Esophagus muscularis mucosa (tissue), 3 donors: ENCODE measurements at regions not wholly inside any gene's neighbourhood (a gene's known extent, or its start where the extent isn't known, plus 50 kb on each side); places are given as distances from the start of the nearest gene placed in this dataset.

Experiments
- POLR2AphosphoS5 ChIP-seq, 2 donors: sonication (generic); formaldehyde crosslinking; IDR thresholded peaks; one replicate each; pipeline ENCODE4 v1.6.1; 2017; ENCODE audit warnings: antibody characterized with exemption in 2 of 2
- TF ChIP-seq, protein P1 (sequence below), 3 experiments: fragments of 200-600 bp in 2 of 3; fragments of 450-650 bp in 1 of 3; sonication (generic) in 2 of 3; IDR thresholded peaks; one replicate each; pipeline ENCODE4 v1.5.1; 2017 to 2019; ENCODE audit warnings: antibody characterized with exemption in 3 of 3, mild to moderate bottlenecking in 2 of 3, moderate library complexity in 1 of 3

DNA sequence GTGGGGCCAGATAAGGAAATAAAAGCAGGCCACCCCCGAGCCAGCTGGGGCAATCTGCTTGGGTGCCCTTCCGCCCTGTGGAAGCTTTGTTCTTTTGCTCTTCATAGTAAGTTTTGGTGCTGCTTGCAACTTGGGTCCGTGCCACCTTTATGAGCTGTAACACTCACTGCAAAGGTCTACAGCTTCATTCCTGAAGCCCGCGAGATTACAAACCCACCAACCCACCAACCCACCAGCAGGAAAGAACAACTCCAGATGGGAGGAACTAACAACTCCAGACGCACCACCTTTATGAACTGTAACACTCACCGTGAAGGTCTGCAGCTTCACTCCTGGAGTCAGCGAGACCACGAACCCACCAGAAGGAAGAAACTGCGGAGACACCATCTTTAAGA, 84.2 kb upstream of the ARRDC4 start:
- TF ChIP-seq, protein P1, sequence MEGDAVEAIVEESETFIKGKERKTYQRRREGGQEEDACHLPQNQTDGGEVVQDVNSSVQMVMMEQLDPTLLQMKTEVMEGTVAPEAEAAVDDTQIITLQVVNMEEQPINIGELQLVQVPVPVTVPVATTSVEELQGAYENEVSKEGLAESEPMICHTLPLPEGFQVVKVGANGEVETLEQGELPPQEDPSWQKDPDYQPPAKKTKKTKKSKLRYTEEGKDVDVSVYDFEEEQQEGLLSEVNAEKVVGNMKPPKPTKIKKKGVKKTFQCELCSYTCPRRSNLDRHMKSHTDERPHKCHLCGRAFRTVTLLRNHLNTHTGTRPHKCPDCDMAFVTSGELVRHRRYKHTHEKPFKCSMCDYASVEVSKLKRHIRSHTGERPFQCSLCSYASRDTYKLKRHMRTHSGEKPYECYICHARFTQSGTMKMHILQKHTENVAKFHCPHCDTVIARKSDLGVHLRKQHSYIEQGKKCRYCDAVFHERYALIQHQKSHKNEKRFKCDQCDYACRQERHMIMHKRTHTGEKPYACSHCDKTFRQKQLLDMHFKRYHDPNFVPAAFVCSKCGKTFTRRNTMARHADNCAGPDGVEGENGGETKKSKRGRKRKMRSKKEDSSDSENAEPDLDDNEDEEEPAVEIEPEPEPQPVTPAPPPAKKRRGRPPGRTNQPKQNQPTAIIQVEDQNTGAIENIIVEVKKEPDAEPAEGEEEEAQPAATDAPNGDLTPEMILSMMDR (IDR thresholded peaks at IDR 0.05): no peak
- no peak for TF ChIP-seq POLR2AphosphoS5 (IDR thresholded peaks at IDR 0.05)
